Neuronal stem cell (in vitro differentiated cells): ENCODE measurements at regions not wholly inside any gene's neighbourhood (a gene's known extent, or its start where the extent isn't known, plus 50 kb on each side); places are given as distances from the start of the nearest gene placed in this dataset.

ENCODE experiments used
- DNase-seq: peaks from one replicate; pipeline ENCODE4 v3.0.0-alpha.2; 2013; ENCODE audit warnings: low spot score
- H2AFZ ChIP-seq: one replicate; pipeline ENCODE4 v1.6.1; 2013; ENCODE audit warnings: mild to moderate bottlenecking, low read length, inconsistent platforms
- H2AK5ac ChIP-seq: 2 replicates; pipeline ENCODE4 v1.6.1; 2013; ENCODE audit warnings: low read depth, mild to moderate bottlenecking, inconsistent platforms, low read length, moderate library complexity, mixed read lengths
- H2BK120ac ChIP-seq: 2 replicates; pipeline ENCODE4 v1.6.1; 2013; ENCODE audit warnings: low read depth, mild to moderate bottlenecking, inconsistent platforms, low read length, moderate library complexity, mixed read lengths
- H2BK12ac ChIP-seq: one replicate; pipeline ENCODE4 v1.6.1; 2013; ENCODE audit warnings: low read length, inconsistent platforms
- H2BK15ac ChIP-seq: 2 replicates; pipeline ENCODE4 v1.6.1; 2013; ENCODE audit warnings: mild to moderate bottlenecking, low read length, inconsistent platforms, mixed read lengths
- H2BK5ac ChIP-seq: one replicate; pipeline ENCODE4 v1.6.1; 2013; ENCODE audit warnings: inconsistent platforms, mild to moderate bottlenecking, low read length, moderate library complexity
- H3K14ac ChIP-seq: one replicate; pipeline ENCODE4 v1.6.1; 2013; ENCODE audit warnings: low read length, inconsistent platforms
- H3K18ac ChIP-seq: 2 replicates; pipeline ENCODE4 v1.6.1; 2013; ENCODE audit warnings: low read length, inconsistent platforms
- H3K23ac ChIP-seq: 2 replicates; pipeline ENCODE4 v1.6.1; 2013; ENCODE audit warnings: low read depth, mild to moderate bottlenecking, mixed read lengths, low read length, inconsistent platforms; ENCODE audit not compliant: poor library complexity
- H3K27ac ChIP-seq: replicated peaks from 3 replicates; pipeline ENCODE4 v1.5.1; 2013; ENCODE audit warnings: low read length, inconsistent platforms
- H3K27me3 ChIP-seq, 3 experiments: 2 replicates each; pipeline ENCODE4 v1.6.1; 2013; ENCODE audit warnings: low read length in 3 of 3, mild to moderate bottlenecking in 2 of 3, inconsistent platforms in 1 of 3, low read depth in 1 of 3, mixed read lengths in 1 of 3, moderate library complexity in 1 of 3; ENCODE audit not compliant: control insufficient read depth in 3 of 3, insufficient read depth in 3 of 3
- H3K36me3 ChIP-seq, 2 donors: replicated peaks in 1 of 2; 2 replicates each; pipeline ENCODE4 v1.6.1; 2013; ENCODE audit warnings: low read length in 2 of 2; ENCODE audit not compliant: control insufficient read depth in 2 of 2, insufficient read depth in 2 of 2
- H3K4ac ChIP-seq: 2 replicates; pipeline ENCODE4 v1.6.1; 2013; ENCODE audit warnings: inconsistent platforms, mild to moderate bottlenecking, low read length, moderate library complexity
- H3K4me1 ChIP-seq, 2 donors: 1 replicate in 1 of 2; 2 replicates in 1 of 2; pipeline ENCODE4 v1.6.1; 2013; ENCODE audit warnings: low read length in 2 of 2, low read depth in 1 of 2; ENCODE audit not compliant: control insufficient read depth in 2 of 2, insufficient read depth in 1 of 2
- H3K4me2 ChIP-seq: one replicate; pipeline ENCODE4 v1.6.1; 2013; ENCODE audit warnings: mild to moderate bottlenecking, low read length, inconsistent platforms; ENCODE audit not compliant: insufficient read depth, poor library complexity, severe bottlenecking
- H3K4me3 ChIP-seq, 2 donors: 2 replicates each; pipeline ENCODE4 v1.5.1; 2013; ENCODE audit warnings: low read length in 2 of 2, mild to moderate bottlenecking in 2 of 2, inconsistent platforms in 1 of 2, moderate library complexity in 1 of 2
- H3K79me1 ChIP-seq: one replicate; pipeline ENCODE4 v1.6.1; 2013; ENCODE audit warnings: low read depth, mild to moderate bottlenecking, inconsistent platforms, low read length, moderate library complexity
- H3K9ac ChIP-seq: one replicate; pipeline ENCODE4 v1.6.1; 2013; ENCODE audit warnings: mild to moderate bottlenecking, low read depth, low read length, inconsistent platforms; ENCODE audit not compliant: poor library complexity
- H3K9me3 ChIP-seq, 2 donors: replicated peaks in 1 of 2; 2 replicates each; pipeline versions ENCODE3 to v1.6.1; 2013; ENCODE audit warnings: low read length in 2 of 2, mild to moderate bottlenecking in 2 of 2, inconsistent platforms in 1 of 2, low read depth in 1 of 2, mixed read lengths in 1 of 2, moderate library complexity in 1 of 2; ENCODE audit not compliant: control insufficient read depth in 2 of 2, insufficient read depth in 1 of 2
- H4K8ac ChIP-seq: one replicate; pipeline ENCODE4 v1.6.1; 2013; ENCODE audit warnings: low read depth, mild to moderate bottlenecking, inconsistent platforms, low read length, moderate library complexity
- H4K91ac ChIP-seq: one replicate; pipeline ENCODE4 v1.6.1; 2013; ENCODE audit warnings: low read length, low read depth, mild to moderate bottlenecking, inconsistent platforms; ENCODE audit not compliant: poor library complexity
- WGBS, 2 donors: extraction: QIAGEN DNeasy Blood & Tissue Kit; methylation state at CpG; one replicate each; pipeline ENCODE4 v1.1.7; 2013; ENCODE audit warnings: missing lambda C conversion rate in 2 of 2, mixed read lengths in 1 of 2; ENCODE audit not compliant: insufficient read length in 2 of 2, insufficient replicate concordance in 1 of 2; ENCODE audit errors: extremely low coverage in 2 of 2; 5-methylcytosine and 5-hydroxymethylcytosine counted together

DNA sequence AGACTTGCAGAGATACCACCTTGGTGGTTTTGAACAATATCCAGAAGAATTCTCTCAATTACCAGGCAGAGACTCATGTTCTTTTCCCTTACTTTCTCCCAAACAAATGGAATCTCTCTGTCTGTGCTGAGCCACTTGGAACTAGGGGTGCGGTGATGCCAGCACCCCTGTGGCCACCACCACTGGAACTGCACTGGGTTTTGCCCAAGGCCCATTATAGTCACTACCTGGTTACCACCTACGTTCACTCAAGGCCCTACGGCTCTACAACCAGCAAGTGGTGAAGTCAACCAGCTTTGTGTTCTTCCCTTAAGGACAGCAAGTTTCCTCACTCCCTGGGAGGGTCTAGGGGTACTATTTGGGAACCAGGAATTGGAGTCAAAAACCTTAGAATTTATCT lies 1183.7 kb downstream of the FSTL5 start:
- H2BK12ac ChIP-seq, result no peak overlapping the region
- WGBS, 2 donors, result no CpG with 5 or more reads among the region's 3 CpGs
- peaks cover 0 to 2% of the 10 kb centered on the region in 2 donors for H3K9me3 ChIP-seq
- H4K8ac ChIP-seq, result no peak overlapping the region
- no peak overlapping the region for H4K91ac ChIP-seq
- H2AFZ ChIP-seq, result no peak overlapping the region
- DNase-seq, result no peak
- no peak overlapping the region for H3K4me3 ChIP-seq
- no peak overlapping the region for H3K4ac ChIP-seq
- peaks cover 0 to 13% (median 0%) of the 10 kb centered on the region in 3 experiments for H3K27me3 ChIP-seq
- no peak overlapping the region for H3K27ac ChIP-seq
- no peak overlapping the region for H2AK5ac ChIP-seq
- H3K79me1 ChIP-seq, result no peaks in the 10 kb centered on the region
- no peak overlapping the region for H2BK5ac ChIP-seq
- no peak overlapping the region for H3K14ac ChIP-seq
- H3K9ac ChIP-seq, result no peak overlapping the region
- H3K36me3 ChIP-seq, result no peaks in the 10 kb centered on the region
- no peak overlapping the region for H3K23ac ChIP-seq
- no peak overlapping the region for H2BK120ac ChIP-seq
- no peak overlapping the region for H3K4me2 ChIP-seq
- H2BK15ac ChIP-seq, result no peak overlapping the region
- no peaks in the 10 kb centered on the region for H3K4me1 ChIP-seq
- no peak overlapping the region for H3K18ac ChIP-seq

- H2BK15ac ChIP-seq, result no peak overlapping the region
- no peak overlapping the region for H3K27ac ChIP-seq
- H3K79me1 ChIP-seq, result no peaks in the 10 kb centered on the region
- H2BK5ac ChIP-seq, result no peak overlapping the region
- H3K27me3 ChIP-seq, result peaks cover 0 to 18% (median 0%) of the 10 kb centered on the region in 3 experiments
- no peaks in the 10 kb centered on the region for H3K4me1 ChIP-seq
- peaks cover 0 to 2% of the 10 kb centered on the region in 2 donors for H3K9me3 ChIP-seq
- no peak overlapping the region for H2AFZ ChIP-seq
- no peak overlapping the region for H3K4me3 ChIP-seq
- no peak overlapping the region for H3K23ac ChIP-seq
- H2BK12ac ChIP-seq, result no peak overlapping the region
- no peak overlapping the region for H3K14ac ChIP-seq
- no peak for DNase-seq
- no peak overlapping the region for H2BK120ac ChIP-seq
- H3K18ac ChIP-seq, result no peak overlapping the region
- H4K91ac ChIP-seq, result no peak overlapping the region
- WGBS, 2 donors, result no CpG with 5 or more reads among the region's 2 CpGs
- no peak overlapping the region for H3K4ac ChIP-seq
- no peak overlapping the region for H2AK5ac ChIP-seq
- H3K9ac ChIP-seq, result no peak overlapping the region
- no peak overlapping the region for H4K8ac ChIP-seq
- no peaks in the 10 kb centered on the region for H3K36me3 ChIP-seq
- no peak overlapping the region for H3K4me2 ChIP-seq
Measured at GRCh38 chr4:160981083-160981482, 1182.7 kb downstream of the FSTL5 start.

DNA sequence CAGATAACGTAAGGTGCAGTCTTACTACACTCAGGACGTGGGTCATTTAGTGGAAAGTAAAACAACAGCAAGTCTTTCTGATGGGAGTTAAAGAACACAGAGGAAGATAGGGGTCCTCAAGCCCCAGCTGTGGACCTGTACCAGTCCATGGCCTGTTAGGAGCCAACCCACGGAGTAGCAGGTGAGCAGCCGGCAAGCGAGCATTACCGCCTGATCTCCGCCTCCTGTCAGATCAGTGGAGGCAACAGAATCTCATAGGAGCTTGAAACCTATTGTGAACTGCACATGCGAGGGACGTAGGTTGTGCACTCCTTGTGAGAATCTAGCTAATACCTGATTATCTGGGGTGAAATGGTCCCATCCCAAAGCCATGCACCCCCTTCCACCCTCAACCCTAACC lies 1180.8 kb downstream of the FSTL5 start:
- no peak overlapping the region for H2AK5ac ChIP-seq
- H3K4me3 ChIP-seq, result no peak overlapping the region
- no CpG with 5 or more reads among the region's 9 CpGs for WGBS, 2 donors
- no peak for DNase-seq
- H3K79me1 ChIP-seq, result no peaks in the 10 kb centered on the region
- H2BK120ac ChIP-seq, result no peak overlapping the region
- no peak overlapping the region for H2AFZ ChIP-seq
- H4K8ac ChIP-seq, result no peak overlapping the region
- H3K4me2 ChIP-seq, result no peak overlapping the region
- H3K4ac ChIP-seq, result no peak overlapping the region
- no peak overlapping the region for H3K18ac ChIP-seq
- peaks cover 0 to 18% (median 0%) of the 10 kb centered on the region in 3 experiments for H3K27me3 ChIP-seq
- H3K23ac ChIP-seq, result no peak overlapping the region
- H2BK5ac ChIP-seq, result no peak overlapping the region
- H3K14ac ChIP-seq, result no peak overlapping the region
- peaks cover 0 to 2% of the 10 kb centered on the region in 2 donors for H3K9me3 ChIP-seq
- H2BK12ac ChIP-seq, result no peak overlapping the region
- H4K91ac ChIP-seq, result no peak overlapping the region
- H3K9ac ChIP-seq, result no peak overlapping the region
- no peak overlapping the region for H2BK15ac ChIP-seq
- H3K27ac ChIP-seq, result no peak overlapping the region
- peaks cover 0 to 5% of the 10 kb centered on the region in 2 donors for H3K4me1 ChIP-seq
- no peaks in the 10 kb centered on the region for H3K36me3 ChIP-seq

GRCh38 chr4:161002386-161002785 lies 1161.4 kb downstream of the FSTL5 start:
- WGBS, 2 donors, result no CpG with 5 or more reads among the region's 8 CpGs
- no peaks in the 10 kb centered on the region for H3K79me1 ChIP-seq
- H2BK12ac ChIP-seq, result no peak overlapping the region

More at GRCh38 chr4:161002386-161002785, 1161.4 kb downstream of the FSTL5 start:
- no peaks in the 10 kb centered on the region for H3K9me3 ChIP-seq
- no peak overlapping the region for H4K91ac ChIP-seq
- no peaks in the 10 kb centered on the region for H3K27me3 ChIP-seq
- no peak overlapping the region for H2BK15ac ChIP-seq
- H3K27ac ChIP-seq, result no peak overlapping the region
- H3K23ac ChIP-seq, result no peak overlapping the region
- H3K4me1 ChIP-seq, result no peaks in the 10 kb centered on the region
- no peak overlapping the region for H4K8ac ChIP-seq
- H3K14ac ChIP-seq, result no peak overlapping the region
- no peak overlapping the region for H2BK5ac ChIP-seq
- H3K4me3 ChIP-seq, result no peak overlapping the region
- no peak overlapping the region for H2AK5ac ChIP-seq
- H3K4ac ChIP-seq, result no peak overlapping the region
- no peak overlapping the region for H3K9ac ChIP-seq
- no peaks in the 10 kb centered on the region for H3K36me3 ChIP-seq
- H3K4me2 ChIP-seq, result no peak overlapping the region
- no peak for DNase-seq
- no peak overlapping the region for H2BK120ac ChIP-seq
- H3K18ac ChIP-seq, result peak overlapping the region; percentile 15
- no peak overlapping the region for H2AFZ ChIP-seq
